NCI-H2196 treated with DMSO at 0.1 percent for 48 hours (cell line): ENCODE measurements at regions not wholly inside any gene's neighbourhood (a gene's known extent, or its start where the extent isn't known, plus 50 kb on each side); places are given as distances from the start of the nearest gene placed in this dataset.
"Not testable (repeated sequence)": the region's sequence is repeated elsewhere in the genome, so short reads cannot be mapped to it uniquely, and the experiment has no call there.

ENCODE experiments used
- DNase-seq: peaks from one replicate; lab custom pipeline; 2025; ENCODE audit not compliant: unreplicated experiment; lab: John Stamatoyannopoulos, UW

DNA sequence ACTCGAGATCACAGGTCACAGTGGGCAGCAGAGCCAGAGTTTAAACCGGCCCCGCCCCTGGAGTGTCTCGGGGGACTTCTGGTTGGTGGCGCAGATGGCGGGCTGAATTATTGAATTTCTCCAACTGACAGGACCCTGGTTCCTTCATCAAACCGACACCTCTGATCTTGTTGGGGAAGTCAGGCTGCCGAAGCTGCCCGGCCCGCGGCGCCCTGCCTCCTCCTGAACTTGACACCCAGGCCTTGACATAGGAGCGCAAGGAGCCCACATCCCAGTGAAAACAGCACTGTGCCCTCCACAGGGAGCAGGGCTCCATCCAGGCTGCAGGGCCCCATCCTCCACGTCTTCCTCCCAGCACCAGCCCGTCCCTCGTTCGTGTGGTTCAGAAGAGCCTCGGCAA lies 105.2 kb downstream of the OLFM1 start:
- DNase-seq = no peak

DNA sequence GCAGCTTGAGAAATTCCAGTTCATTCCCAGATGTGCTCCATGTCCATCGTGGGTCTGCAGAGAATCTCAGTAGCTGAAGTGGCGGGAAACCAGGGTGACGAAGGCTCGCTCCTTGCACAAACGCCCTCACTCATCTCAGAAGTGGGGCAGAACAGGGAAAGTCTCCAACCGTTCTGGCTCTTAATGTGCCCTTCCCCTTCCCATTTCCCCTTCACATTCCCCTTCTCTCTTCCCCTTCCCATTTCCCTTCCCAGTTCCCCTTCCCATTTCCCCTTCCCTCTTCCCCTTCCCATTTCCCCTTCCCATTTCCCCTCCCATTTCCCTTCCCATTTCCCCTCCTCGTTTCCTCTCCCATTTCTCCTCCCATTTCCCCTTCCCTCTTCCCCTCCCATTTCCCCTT lies 108.5 kb downstream of the OLFM1 start:
- DNase-seq = not testable (repeated sequence)

- no peak for DNase-seq
Observed at GRCh38 chr9:135196474-135196873, 109.0 kb downstream of the OLFM1 start.

DNA sequence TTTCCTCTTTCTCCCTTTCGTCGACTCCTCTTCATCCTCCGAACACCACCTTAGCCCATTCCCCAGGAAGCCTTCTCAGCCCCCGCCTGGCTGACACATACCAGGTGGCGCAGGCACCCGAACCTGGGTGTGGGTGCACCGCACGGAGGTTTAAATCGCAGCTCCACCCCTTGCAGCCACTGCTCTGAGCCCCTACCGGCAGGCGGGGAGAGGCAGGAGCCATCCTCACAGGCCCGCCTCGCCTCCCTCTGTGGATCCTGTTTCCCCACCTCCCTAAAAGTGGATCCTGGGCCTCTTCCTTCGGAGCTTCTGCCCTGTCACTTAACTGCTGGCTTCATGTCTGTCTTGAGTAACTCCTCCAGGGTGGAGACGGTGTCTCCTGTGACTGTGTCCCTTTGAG lies 110.7 kb downstream of the OLFM1 start:
- no peak for DNase-seq

DNA sequence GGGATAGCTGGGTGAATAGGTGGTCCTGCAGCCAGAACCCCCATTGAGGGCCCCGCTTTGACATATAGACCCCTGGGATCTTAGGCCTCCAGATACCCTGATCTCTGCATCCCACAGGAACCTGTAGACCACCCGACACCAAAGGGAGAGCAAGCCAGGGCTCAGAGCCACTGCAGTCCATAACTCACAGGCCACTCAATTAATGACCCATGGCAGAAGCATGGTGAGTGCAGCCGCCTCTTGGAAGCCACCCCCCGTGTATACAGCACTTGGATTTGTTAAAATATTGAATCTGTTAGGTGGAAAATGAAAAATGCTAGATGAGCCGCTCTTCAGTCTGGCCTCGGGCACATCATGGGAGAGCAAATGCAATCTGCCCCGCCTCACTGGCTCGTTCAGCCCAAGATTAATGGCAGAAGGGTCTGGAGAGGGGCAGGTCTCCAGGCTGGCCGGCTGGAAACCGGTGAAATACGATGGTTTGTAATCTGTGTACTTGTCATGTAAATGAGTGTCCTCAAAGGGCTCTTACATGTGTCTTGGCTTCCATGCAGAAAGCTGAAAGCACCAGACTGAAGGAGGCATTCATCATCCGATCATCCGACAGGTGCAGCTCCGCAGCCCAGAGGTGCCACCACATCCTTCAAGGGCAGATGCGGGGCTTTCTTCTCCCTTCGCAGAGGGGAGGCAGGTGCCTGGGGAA lies 111.3 kb downstream of the OLFM1 start:
- DNase-seq = no peak

- DNase-seq = no peak
Observed at GRCh38 chr9:135199489-135199888, 112.0 kb downstream of the OLFM1 start.

GRCh38 chr9:135201711-135202110 lies 114.2 kb downstream of the OLFM1 start:
- no peak for DNase-seq

DNA sequence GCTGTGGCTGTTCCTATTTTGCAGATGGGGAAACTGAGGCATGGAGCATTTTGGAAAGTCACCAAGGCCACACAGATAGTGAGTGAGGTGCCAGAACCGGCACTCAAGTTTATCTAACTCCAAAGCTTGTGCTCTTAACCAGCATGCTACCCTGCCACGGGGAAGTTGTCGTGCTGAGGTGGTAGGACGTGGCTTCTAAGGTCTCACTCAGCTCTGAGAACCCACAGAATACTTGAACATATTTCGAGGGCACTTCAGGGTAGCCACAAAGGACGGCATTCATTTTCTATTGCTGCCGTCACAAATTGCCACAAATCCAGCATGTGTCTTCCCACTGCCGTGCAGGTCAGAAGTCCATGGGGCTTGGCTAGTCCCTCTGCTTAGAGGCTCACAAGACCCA lies 116.7 kb downstream of the OLFM1 start:
- no peak for DNase-seq

DNA sequence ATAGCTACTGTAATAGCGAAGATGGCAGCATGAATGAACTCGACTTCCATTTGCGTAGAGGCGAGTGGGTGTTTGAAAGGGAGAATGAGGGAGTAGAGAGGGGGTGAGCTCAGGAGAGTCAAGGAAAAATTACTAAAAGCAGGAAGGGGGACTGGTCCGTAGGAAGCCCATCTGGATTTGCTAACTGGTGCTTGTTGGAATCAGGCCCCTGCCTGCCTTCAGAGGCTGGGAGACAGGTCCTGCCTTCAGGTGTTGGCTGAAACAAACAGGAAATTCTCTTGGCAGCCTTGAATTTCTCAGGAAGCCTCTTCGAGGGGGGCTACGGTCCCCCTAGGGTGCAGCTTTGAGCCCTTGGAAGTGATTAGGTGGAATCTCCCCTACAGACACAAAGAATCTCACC lies 121.7 kb downstream of the OLFM1 start:
- DNase-seq = no peak

DNA sequence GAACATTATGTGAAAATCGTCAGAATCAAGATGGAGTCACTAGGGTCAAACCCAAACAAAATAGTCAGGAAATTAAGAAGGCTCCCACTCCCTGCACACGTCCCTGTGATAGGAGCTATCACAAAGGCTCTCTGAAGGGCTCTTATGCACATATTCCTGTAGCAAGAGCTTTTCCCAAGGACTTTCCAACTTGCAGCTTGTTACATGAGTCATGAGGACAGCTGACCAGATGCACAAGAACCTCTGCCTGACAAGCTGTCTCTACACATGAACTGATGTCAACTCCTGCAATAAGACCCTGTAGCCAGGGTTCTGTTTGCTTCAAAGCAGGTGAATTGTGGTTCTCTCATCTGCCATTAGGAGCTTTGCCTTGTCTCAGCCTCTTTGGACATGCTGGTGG lies 122.4 kb downstream of the OLFM1 start:
- no peak for DNase-seq

GRCh38 chr9:135210676-135211523 lies 123.4 kb downstream of the OLFM1 start:
- DNase-seq = no peak

DNA sequence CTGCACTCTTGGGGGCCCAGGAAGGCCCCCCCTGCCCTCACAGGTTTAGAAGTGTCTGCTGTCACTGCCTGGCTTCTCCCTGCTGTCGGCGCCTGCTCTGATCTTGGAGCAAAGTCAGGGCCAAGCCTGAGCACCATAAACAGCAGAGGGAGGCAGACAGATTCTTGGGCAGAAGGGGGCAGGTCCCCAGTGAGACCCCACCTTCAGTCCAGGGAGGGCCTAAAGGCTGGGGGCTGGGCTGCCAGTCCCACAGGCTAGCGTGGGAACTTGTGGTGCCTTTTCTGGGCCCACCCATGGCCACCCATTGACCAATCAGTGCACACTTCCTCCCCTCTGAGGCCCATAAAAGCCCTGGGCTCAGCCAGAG lies 124.0 kb downstream of the OLFM1 start:
- no peak for DNase-seq

DNA sequence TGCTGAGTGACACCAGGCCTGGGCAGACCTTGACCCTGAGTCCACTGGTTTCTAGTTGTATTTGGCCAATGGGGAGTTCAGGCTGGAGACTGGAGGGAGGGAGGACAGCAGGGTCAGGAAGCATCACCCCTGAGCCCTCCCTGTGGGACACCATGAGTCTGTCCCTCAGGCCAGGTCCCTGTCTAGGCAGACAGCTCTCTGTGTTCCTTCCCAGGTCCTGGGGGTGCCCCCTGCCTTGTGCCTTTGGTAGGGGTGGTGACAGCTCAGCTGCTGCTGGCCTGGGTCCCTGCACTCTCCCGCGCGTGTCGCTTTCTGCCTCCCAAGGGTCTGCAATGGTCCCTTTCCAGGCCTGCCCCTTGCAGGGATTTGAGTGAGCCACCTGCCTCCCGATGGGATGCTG lies 125.5 kb downstream of the OLFM1 start:
- DNase-seq = no peak

DNA sequence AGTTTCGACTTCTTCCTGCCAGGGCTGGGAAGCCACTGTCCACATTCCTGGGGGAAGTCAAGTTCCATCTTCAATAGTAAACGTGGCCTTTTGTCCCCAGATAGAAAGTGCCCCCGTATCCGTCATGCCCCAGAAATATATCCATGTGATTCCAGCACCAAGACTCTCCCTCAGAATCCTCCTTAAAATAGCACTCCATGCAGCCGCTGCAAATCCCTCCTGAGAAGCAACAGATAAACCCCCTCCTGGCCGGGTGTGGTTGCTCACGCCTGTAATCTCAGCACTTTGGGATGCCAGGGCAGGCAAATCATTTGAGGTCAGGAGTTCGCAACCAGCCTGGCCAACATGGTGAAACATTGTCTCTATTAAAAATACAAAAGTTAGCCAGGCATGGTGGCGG lies 126.1 kb downstream of the OLFM1 start:
- DNase-seq = no peak

- DNase-seq = no peak
Observed at GRCh38 chr9:135214054-135214640, 126.7 kb downstream of the OLFM1 start.

DNA sequence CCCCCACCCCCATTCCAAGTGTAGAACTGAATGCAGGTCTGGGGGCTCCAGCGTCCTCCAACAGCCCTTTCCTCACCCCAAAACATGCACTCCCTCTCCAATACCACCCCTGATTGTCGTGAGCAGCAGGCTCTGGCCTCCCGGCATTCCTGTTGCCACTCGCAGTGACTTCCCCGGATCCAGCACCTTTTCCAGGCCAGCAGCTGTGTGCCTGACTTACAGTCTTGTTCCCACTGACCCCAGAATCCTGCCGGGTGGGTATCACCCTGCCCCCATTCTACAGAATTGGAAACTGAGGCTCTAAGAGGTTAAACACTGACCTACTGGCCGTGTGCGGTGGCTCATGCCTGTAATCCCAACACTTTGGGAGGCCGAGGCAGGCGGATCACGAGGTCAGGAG lies 127.2 kb downstream of the OLFM1 start:
- DNase-seq = no peak

GRCh38 chr9:135215571-135216161 lies 128.2 kb downstream of the OLFM1 start:
- peak; percentile 80 for DNase-seq

GRCh38 chr9:135216236-135216635 lies 128.8 kb downstream of the OLFM1 start:
- DNase-seq = no peak

DNA sequence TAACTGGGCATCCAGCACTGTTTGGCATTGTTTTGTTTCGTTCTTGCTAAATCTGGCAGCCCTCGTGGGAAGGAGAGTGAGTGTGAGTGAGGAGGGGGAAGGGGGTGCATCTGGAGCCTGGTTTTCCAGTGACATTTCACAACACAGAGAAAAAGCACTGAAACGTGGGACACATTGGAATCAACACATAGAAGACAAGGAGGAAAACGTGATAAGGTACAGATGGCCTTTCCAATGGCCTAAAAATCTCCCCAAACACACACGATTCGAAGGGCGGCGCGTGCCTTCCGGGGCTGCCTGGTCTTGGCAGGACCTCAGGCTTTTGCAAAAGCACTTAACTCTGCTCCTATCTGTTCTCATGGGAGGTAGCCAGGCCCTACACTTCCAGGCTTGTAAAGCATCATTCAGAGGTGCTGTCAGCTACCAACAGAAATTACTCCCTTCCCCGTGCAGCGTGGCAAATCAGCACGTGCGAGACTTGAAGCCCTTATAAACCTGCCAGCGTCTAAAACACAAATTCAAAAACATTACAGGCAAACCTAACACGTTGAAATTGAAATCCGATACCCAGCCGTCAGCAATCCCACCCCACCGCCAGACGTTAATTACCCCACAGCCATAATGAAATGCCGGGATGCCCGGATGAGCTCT lies 129.4 kb downstream of the OLFM1 start:
- DNase-seq = no peak

DNA sequence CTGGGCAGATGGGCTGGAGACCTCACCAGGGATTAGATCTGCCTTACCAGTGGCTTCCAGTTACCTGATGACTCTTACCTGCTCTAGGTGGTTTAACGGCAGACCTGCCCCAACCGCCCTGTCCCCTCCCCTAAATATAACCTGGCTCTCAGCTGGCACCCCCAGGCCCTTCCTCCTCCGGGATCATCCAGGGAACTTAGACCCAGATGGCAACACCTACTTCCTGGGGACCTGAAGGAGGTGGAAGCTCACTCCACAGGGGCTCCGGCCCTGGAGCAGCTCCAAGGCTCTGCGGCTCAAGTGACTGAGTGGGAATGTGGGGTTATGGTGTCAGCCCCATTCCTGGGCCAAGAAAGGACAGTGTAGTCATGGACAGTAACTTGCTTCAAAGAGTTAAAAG lies 130.4 kb downstream of the OLFM1 start:
- no peak for DNase-seq
